OCI-LY1 (cell line): ENCODE measurements at regions not wholly inside any gene's neighbourhood (a gene's known extent, or its start where the extent isn't known, plus 50 kb on each side); places are given as distances from the start of the nearest gene placed in this dataset.

Source experiments
- H2AFZ ChIP-seq: fragments of 200-600 bp; sonication (generic), shearing (Covaris generic); 2 replicates; pipeline ENCODE4 v1.6.0; 2014; ENCODE audit warnings: antibody characterized with exemption, mild to moderate bottlenecking, low read length
- H3F3A ChIP-seq: fragments of 200-600 bp; sonication (generic), shearing (Covaris generic); 2 replicates; pipeline ENCODE4 v1.6.0; 2014; ENCODE audit warnings: mild to moderate bottlenecking, antibody characterized with exemption, low read length, moderate library complexity; ENCODE audit not compliant: insufficient read depth
- H3K27ac ChIP-seq: fragments of 200-600 bp; sonication (generic); 2 replicates; pipeline ENCODE4 v1.5.1; 2014; ENCODE audit warnings: low read length, mixed run types, mild to moderate bottlenecking, low read depth; ENCODE audit not compliant: poor library complexity, severe bottlenecking
- H3K27me3 ChIP-seq: fragments of 200-600 bp; sonication (generic); 2 replicates; pipeline ENCODE4 v1.6.0; 2014; ENCODE audit warnings: antibody characterized with exemption, mild to moderate bottlenecking, low read length, moderate library complexity; ENCODE audit not compliant: insufficient read depth
- H3K36me3 ChIP-seq: fragments of 200-600 bp; sonication (generic); 2 replicates; pipeline ENCODE4 v1.6.1; 2014; ENCODE audit warnings: mild to moderate bottlenecking, antibody characterized with exemption, low read length, moderate library complexity, mixed read lengths; ENCODE audit not compliant: insufficient read depth
- H3K4me1 ChIP-seq: fragments of 200-600 bp; sonication (generic); 2 replicates; pipeline ENCODE4 v1.5.1; 2014; ENCODE audit warnings: mild to moderate bottlenecking, low read length, moderate library complexity; ENCODE audit not compliant: insufficient read depth, severe bottlenecking
- H3K4me2 ChIP-seq: fragments of 200-600 bp; sonication (generic), shearing (Covaris generic); 2 replicates; pipeline ENCODE4 v1.6.1; 2014; ENCODE audit warnings: low read length
- H3K4me3 ChIP-seq: fragments of 200-600 bp; sonication (generic); 2 replicates; pipeline ENCODE4 v1.5.1; 2014; ENCODE audit warnings: low read length, low read depth, mild to moderate bottlenecking, mixed read lengths; ENCODE audit not compliant: poor library complexity, severe bottlenecking
- H3K79me2 ChIP-seq: fragments of 200-600 bp; shearing (Covaris generic); 2 replicates; pipeline ENCODE4 v1.6.1; 2016; ENCODE audit warnings: mixed run types, low read length, mixed read lengths; ENCODE audit not compliant: insufficient read depth
- H3K9ac ChIP-seq: fragments of 200-600 bp; sonication (generic), shearing (Covaris generic); 2 replicates; pipeline ENCODE4 v1.6.1; 2014; ENCODE audit warnings: mild to moderate bottlenecking, low read length, mixed read lengths
- H3K9me2 ChIP-seq: fragments of 200-600 bp; sonication (generic), shearing (Covaris generic); 2 replicates; pipeline ENCODE4 v1.6.1; 2014; ENCODE audit warnings: low read depth, mild to moderate bottlenecking, low read length, mixed read lengths
- H3K9me3 ChIP-seq: fragments of 200-600 bp; shearing (Covaris generic); 2 replicates; pipeline ENCODE4 v1.6.1; 2014; ENCODE audit warnings: low read length, mixed read lengths
- H4K20me1 ChIP-seq: fragments of 200-600 bp; sonication (generic), shearing (Covaris generic); 2 replicates; pipeline ENCODE4 v1.6.0; 2016; ENCODE audit warnings: mild to moderate bottlenecking, low read length; ENCODE audit not compliant: insufficient read depth
- EZH2 ChIP-seq: fragments of 200-600 bp; sonication (generic), shearing (Covaris generic); IDR thresholded peaks from 2 replicates; pipeline ENCODE4 v1.8.0; 2017; ENCODE audit warnings: borderline replicate concordance, mixed run types, mild to moderate bottlenecking, antibody characterized with exemption, low read length, moderate library complexity, mixed read lengths
- TF ChIP-seq, protein P1 (sequence below): fragments of 200-600 bp; sonication (generic), shearing (Covaris generic); IDR thresholded peaks from 2 replicates; pipeline ENCODE4 v1.5.1; 2017; ENCODE audit warnings: mild to moderate bottlenecking, antibody characterized with exemption, low read length, moderate library complexity, mixed read lengths

DNA sequence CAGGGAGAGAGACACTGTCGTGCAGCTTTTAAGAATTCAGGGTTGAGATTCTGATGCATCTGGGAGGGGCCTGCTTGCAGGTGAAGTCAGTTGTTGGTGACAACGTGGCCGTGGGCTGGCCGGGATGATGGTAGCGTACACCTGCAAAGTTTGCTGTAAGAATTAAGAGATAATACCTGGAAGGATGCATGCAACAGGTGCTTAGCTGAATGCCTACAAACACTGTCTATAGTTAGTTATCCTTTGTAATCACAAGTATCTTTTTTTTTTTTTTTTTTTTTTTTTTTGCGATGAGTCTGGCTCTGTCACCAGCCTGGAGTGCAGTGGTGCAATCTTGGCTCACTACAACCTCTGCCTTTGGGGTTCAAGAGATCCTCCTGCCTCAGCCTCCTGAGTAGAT lies 259.6 kb downstream of the ASMT start:
- Histone ChIP-seq H3K9me3 (no peaks in the 10 kb centered on the region), H3K9ac (no peak overlapping the region), H3K27ac (no peak overlapping the region), H4K20me1 (no peaks in the 10 kb centered on the region), H3K36me3 (no peaks in the 10 kb centered on the region), H3K4me3 (no peak overlapping the region), H3K9me2 (no peaks in the 10 kb centered on the region), H2AFZ (no peak overlapping the region), H3F3A (no peaks in the 10 kb centered on the region), H3K79me2 (no peaks in the 10 kb centered on the region), H3K27me3 (no peaks in the 10 kb centered on the region), H3K4me2 (no peak overlapping the region), H3K4me1 (no peaks in the 10 kb centered on the region)
- no peak for TF ChIP-seq EZH2
- TF ChIP-seq, protein P1, sequence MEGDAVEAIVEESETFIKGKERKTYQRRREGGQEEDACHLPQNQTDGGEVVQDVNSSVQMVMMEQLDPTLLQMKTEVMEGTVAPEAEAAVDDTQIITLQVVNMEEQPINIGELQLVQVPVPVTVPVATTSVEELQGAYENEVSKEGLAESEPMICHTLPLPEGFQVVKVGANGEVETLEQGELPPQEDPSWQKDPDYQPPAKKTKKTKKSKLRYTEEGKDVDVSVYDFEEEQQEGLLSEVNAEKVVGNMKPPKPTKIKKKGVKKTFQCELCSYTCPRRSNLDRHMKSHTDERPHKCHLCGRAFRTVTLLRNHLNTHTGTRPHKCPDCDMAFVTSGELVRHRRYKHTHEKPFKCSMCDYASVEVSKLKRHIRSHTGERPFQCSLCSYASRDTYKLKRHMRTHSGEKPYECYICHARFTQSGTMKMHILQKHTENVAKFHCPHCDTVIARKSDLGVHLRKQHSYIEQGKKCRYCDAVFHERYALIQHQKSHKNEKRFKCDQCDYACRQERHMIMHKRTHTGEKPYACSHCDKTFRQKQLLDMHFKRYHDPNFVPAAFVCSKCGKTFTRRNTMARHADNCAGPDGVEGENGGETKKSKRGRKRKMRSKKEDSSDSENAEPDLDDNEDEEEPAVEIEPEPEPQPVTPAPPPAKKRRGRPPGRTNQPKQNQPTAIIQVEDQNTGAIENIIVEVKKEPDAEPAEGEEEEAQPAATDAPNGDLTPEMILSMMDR, result no peak

DNA sequence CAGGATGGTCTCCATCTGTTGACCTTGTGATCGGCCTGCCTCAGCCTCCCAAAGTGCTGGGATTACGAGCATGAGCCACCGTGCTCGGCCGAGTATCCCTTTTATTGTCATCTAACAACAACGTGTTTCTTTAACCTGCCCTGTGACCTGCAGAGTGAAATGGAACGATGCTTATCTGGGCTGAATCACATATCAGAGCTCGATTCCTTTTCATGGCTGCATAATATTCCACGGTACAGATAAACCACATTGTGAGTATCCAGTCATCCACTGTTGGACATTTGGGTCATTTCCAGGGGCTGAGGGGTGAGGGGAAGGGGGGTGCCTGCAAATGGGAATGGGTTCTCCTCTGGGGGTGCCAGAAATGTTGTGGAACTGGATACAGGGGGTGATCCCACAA lies 260.0 kb downstream of the ASMT start:
- Histone ChIP-seq H3F3A (no peaks in the 10 kb centered on the region), H3K27ac (no peak overlapping the region), H3K9me2 (no peaks in the 10 kb centered on the region), H3K9me3 (no peaks in the 10 kb centered on the region), H2AFZ (no peak overlapping the region), H3K9ac (no peak overlapping the region), H3K4me2 (no peak overlapping the region), H3K4me1 (no peaks in the 10 kb centered on the region), H3K4me3 (no peak overlapping the region), H4K20me1 (no peaks in the 10 kb centered on the region), H3K27me3 (no peaks in the 10 kb centered on the region), H3K36me3 (no peaks in the 10 kb centered on the region), H3K79me2 (no peaks in the 10 kb centered on the region)
- TF ChIP-seq EZH2, result no peak
- TF ChIP-seq, protein P1, result no peak

DNA sequence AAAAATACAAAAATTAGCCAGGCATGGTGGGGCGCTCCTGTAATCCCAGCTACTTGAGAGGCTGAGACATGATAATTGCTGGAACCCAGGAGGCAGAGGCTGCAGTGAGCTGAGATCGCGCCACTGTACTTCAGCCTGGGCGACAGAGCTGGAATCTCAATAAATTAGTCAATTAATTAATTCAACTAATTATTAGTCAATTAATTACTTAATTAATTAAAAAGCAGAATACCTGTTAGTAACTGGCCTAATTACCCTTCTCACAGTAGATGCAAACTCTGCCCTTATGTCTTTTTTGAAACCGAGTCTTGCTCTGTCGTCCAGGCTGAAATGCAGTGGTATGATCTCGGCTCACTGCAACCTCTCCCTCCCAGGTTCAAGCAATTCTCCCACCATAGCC lies 261.2 kb downstream of the ASMT start:
- Histone ChIP-seq H3K27ac (no peak overlapping the region), H3K9me3 (no peaks in the 10 kb centered on the region), H3K4me2 (no peak overlapping the region), H3K36me3 (no peaks in the 10 kb centered on the region), H3K79me2 (no peaks in the 10 kb centered on the region), H3K4me3 (no peak overlapping the region), H4K20me1 (no peaks in the 10 kb centered on the region), H3F3A (no peaks in the 10 kb centered on the region), H3K4me1 (no peaks in the 10 kb centered on the region), H3K27me3 (no peaks in the 10 kb centered on the region), H3K9me2 (no peaks in the 10 kb centered on the region), H2AFZ (no peak overlapping the region), H3K9ac (no peak overlapping the region)
- TF ChIP-seq, protein P1, result no peak
- no peak for TF ChIP-seq EZH2
